Psoas muscle (tissue), 7 donors: ENCODE measurements at regions not wholly inside any gene's neighbourhood (a gene's known extent, or its start where the extent isn't known, plus 50 kb on each side); places are given as distances from the start of the nearest gene placed in this dataset.
A peak's percentile ranks its signal among the peaks of the same experiment; 100 is the strongest.

ENCODE experiments used
- ATAC-seq, 4 donors: fragments of 200-7000 bp; cut with Tn5 transposase; one replicate each; pipeline ENCODE4 v1.9.1; 2020; ENCODE audit warnings: moderate library complexity in 3 of 4, mild to moderate bottlenecking in 2 of 4
- DNase-seq, 2 donors: peaks; one replicate each; pipeline ENCODE4 v3.0.0-alpha.2; 2020
- H3K27ac ChIP-seq: fragments of 200-600 bp; one replicate; pipeline ENCODE4 v1.8.0; 2022
- H3K27me3 ChIP-seq, 3 donors: fragments of 200-600 bp in 1 of 3; one replicate each; pipeline versions ENCODE4 v1.6.1 to v1.8.0; 2013 to 2022; ENCODE audit warnings: low read length in 2 of 3, mild to moderate bottlenecking in 2 of 3, moderate library complexity in 1 of 3; ENCODE audit not compliant: insufficient read depth in 3 of 3
- H3K36me3 ChIP-seq, 2 donors: fragments of 200-600 bp in 1 of 2; one replicate each; pipeline versions ENCODE4 v1.6.1 to v1.8.0; 2013 to 2022; ENCODE audit warnings: low read depth in 1 of 2, mild to moderate bottlenecking in 1 of 2, moderate library complexity in 1 of 2; ENCODE audit not compliant: insufficient read depth in 1 of 2
- H3K4me1 ChIP-seq: fragments of 200-600 bp; one replicate; pipeline ENCODE4 v1.8.0; 2022
- H3K4me3 ChIP-seq: fragments of 200-600 bp; one replicate; pipeline ENCODE4 v1.8.0; 2022; ENCODE audit warnings: mild to moderate bottlenecking
- H3K9me3 ChIP-seq: fragments of 200-600 bp; one replicate; pipeline ENCODE4 v1.8.0; 2022
- CTCF ChIP-seq: fragments of 200-600 bp; IDR thresholded peaks from one replicate; pipeline ENCODE4 v1.8.0; 2022; ENCODE audit warnings: antibody characterized with exemption
- WGBS, 3 donors: extraction: QIAGEN DNeasy Blood & Tissue Kit; methylation state at CpG; one replicate each; pipeline versions ENCODE4 v1.1.6 to v1.1.7; 2013; 5-methylcytosine and 5-hydroxymethylcytosine counted together
- intact Hi-C, 2 donors: fragments of 100-400 bp; cut with DNase I; formaldehyde crosslinking; loops; one replicate each; pipeline versions ENCODE4 v1.11.0 to v1.14.2; 2022
- donor health status: healthy with polysubstance abuse.
- donor health status: DM: no; HTN: no; CAD: no; lungs with moderate emphysema.
- donor health status: Bipolar disorder and iron deficiency.
- donor health status: healthy.
- donor health status: DM: yes; HTN: yes; CAD: no.
- donor health status: DM: no; HTN: no; CAD: no.
- donor health status: DM: yes; HTN: yes; CAD: no.

GRCh38 chr4:52265781-52266525, 214.8 kb downstream of the SPATA18 start:
- no peak overlapping the region for H3K4me3 ChIP-seq
- no peaks in the 10 kb centered on the region for H3K36me3 ChIP-seq
- H3K9me3 ChIP-seq = no peaks in the 10 kb centered on the region
- H3K27me3 ChIP-seq = no peaks in the 10 kb centered on the region
- ATAC-seq = no peak
- intact Hi-C loops = no loop called here
- no peak for TF ChIP-seq CTCF
- no peak for DNase-seq
- no peak overlapping the region for H3K27ac ChIP-seq
- H3K4me1 ChIP-seq = no peaks in the 10 kb centered on the region
- WGBS, 3 donors = 30 to 50% (median 40%) methylated on average over 6 of the region's 6 CpGs

GRCh38 chr4:52266537-52267137, 215.5 kb downstream of the SPATA18 start:
- ATAC-seq (no peak), DNase-seq (peak in 1 of 2 donors; percentile 54)
- Histone ChIP-seq H3K4me3 (no peak overlapping the region), H3K9me3 (peaks cover 1% of the 10 kb centered on the region), H3K27ac (no peak overlapping the region), H3K4me1 (no peaks in the 10 kb centered on the region), H3K27me3 (no peaks in the 10 kb centered on the region), H3K36me3 (no peaks in the 10 kb centered on the region)
- intact Hi-C loops = no loop called here
- TF ChIP-seq CTCF = no peak

- Histone ChIP-seq H3K27me3 (no peaks in the 10 kb centered on the region), H3K36me3 (no peaks in the 10 kb centered on the region), H3K4me3 (no peak overlapping the region), H3K9me3 (peaks cover 9% of the 10 kb centered on the region), H3K4me1 (no peaks in the 10 kb centered on the region), H3K27ac (no peak overlapping the region)
- no peak for TF ChIP-seq CTCF
- DNase-seq (no peak), ATAC-seq (no peak)
- intact Hi-C loops = no loop called here
These were observed 218.7 kb downstream of the SPATA18 start for GRCh38 chr4:52269761-52270160.

- no peak for TF ChIP-seq CTCF
- Histone ChIP-seq H3K4me1 (no peaks in the 10 kb centered on the region), H3K36me3 (no peaks in the 10 kb centered on the region), H3K27ac (no peak overlapping the region), H3K9me3 (peaks cover 9% of the 10 kb centered on the region), H3K4me3 (no peak overlapping the region), H3K27me3 (no peaks in the 10 kb centered on the region)
- ATAC-seq (no peak), DNase-seq (no peak)
- intact Hi-C loops = no loop called here
These were observed 222.8 kb downstream of the SPATA18 start for GRCh38 chr4:52273885-52274284.
